IMR-90 (cell line): ENCODE measurements at regions not wholly inside any gene's neighbourhood (a gene's known extent, or its start where the extent isn't known, plus 50 kb on each side); places are given as distances from the start of the nearest gene placed in this dataset.

Experiments
- ATAC-seq: fragments of 200-7000 bp; cut with Tn5 transposase; 2 replicates; pipeline ENCODE4 v1.9.1; 2020; ENCODE audit warnings: low read depth, mild to moderate bottlenecking, moderate library complexity
- BruUV-seq: library from RNA; stranded (reverse); fragments of 400-500 nt; replicated peaks from 2 replicates; lab custom pipeline; 2021; lab: Mats Ljungman, UMichigan
- CTCF ChIA-PET: fragments of 300-600 bp; formaldehyde crosslinking; extraction: SDS; loops from one replicate; lab custom pipeline; 2021; ENCODE audit warnings: antibody characterized with exemption; lab: Yijun Ruan, JAX
- POLR2A ChIA-PET: fragments of 300-600 bp; sonication (Branson Sonifier 250); formaldehyde crosslinking; loops from one replicate; lab custom pipeline; 2022; ENCODE audit warnings: antibody characterized with exemption; ENCODE audit not compliant: unreplicated experiment; lab: Charles Lee
- DNase-seq: peaks from one replicate; pipeline ENCODE4 v3.0.0; 2013
- H2AFZ ChIP-seq: replicated peaks from 2 replicates; pipeline ENCODE3; 2013; ENCODE audit warnings: low read length, mild to moderate bottlenecking; ENCODE audit not compliant: poor library complexity
- H2AK5ac ChIP-seq: 2 replicates; pipeline ENCODE4 v1.6.1; 2013; ENCODE audit warnings: low read depth, low read length, inconsistent platforms
- H2AK9ac ChIP-seq: replicated peaks from 2 replicates; pipeline ENCODE3; 2013; ENCODE audit warnings: mild to moderate bottlenecking, low read depth, low read length, moderate library complexity; ENCODE audit not compliant: poor library complexity
- H2BK120ac ChIP-seq: 2 replicates; pipeline ENCODE4 v1.6.1; 2013; ENCODE audit warnings: low read depth, low read length, inconsistent platforms
- H2BK15ac ChIP-seq: 3 replicates; pipeline ENCODE4 v1.6.1; 2013; ENCODE audit warnings: low read depth, low read length, inconsistent platforms
- H2BK20ac ChIP-seq: 2 replicates; pipeline ENCODE4 v1.6.1; 2013; ENCODE audit warnings: low read depth, mild to moderate bottlenecking, inconsistent platforms, low read length, moderate library complexity
- H2BK5ac ChIP-seq: 2 replicates; pipeline ENCODE4 v1.6.1; 2013; ENCODE audit warnings: mild to moderate bottlenecking, low read depth, low read length, inconsistent platforms; ENCODE audit not compliant: poor library complexity, severe bottlenecking
- H3K14ac ChIP-seq: replicated peaks from 2 replicates; pipeline ENCODE4 v1.6.1; 2013; ENCODE audit warnings: low read depth, low read length, inconsistent platforms
- H3K18ac ChIP-seq: 2 replicates; pipeline ENCODE4 v1.6.1; 2013; ENCODE audit warnings: low read depth, low read length, control low read depth
- H3K23ac ChIP-seq: 2 replicates; pipeline ENCODE4 v1.6.1; 2013; ENCODE audit warnings: low read depth, low read length, inconsistent platforms
- H3K27ac ChIP-seq: 2 replicates; pipeline ENCODE4 v1.5.1; 2013; ENCODE audit warnings: mild to moderate bottlenecking, control low read depth, low read length; ENCODE audit not compliant: insufficient read depth
- H3K27me3 ChIP-seq: 2 replicates; pipeline ENCODE4 v1.6.1; 2013; ENCODE audit warnings: low read length; ENCODE audit not compliant: control insufficient read depth, insufficient read depth
- H3K36me3 ChIP-seq: 2 replicates; pipeline ENCODE4 v1.6.1; 2013; ENCODE audit warnings: low read length, mixed read lengths; ENCODE audit not compliant: control insufficient read depth, insufficient read depth
- H3K4ac ChIP-seq: 2 replicates; pipeline ENCODE4 v1.6.1; 2013; ENCODE audit warnings: low read depth, low read length, inconsistent platforms
- H3K4me1 ChIP-seq: 2 replicates; pipeline ENCODE4 v1.6.1; 2013; ENCODE audit warnings: low read length, mixed read lengths; ENCODE audit not compliant: control insufficient read depth, insufficient read depth
- H3K4me2 ChIP-seq: 2 replicates; pipeline ENCODE4 v1.6.1; 2013; ENCODE audit warnings: low read depth, mild to moderate bottlenecking, control low read depth, low read length, moderate library complexity
- H3K4me3 ChIP-seq: 2 replicates; pipeline ENCODE4 v1.5.1; 2013; ENCODE audit warnings: low read depth, mild to moderate bottlenecking, control low read depth, low read length, moderate library complexity; ENCODE audit not compliant: insufficient read depth
- H3K56ac ChIP-seq: 2 replicates; pipeline ENCODE4 v1.6.1; 2013; ENCODE audit warnings: low read length, inconsistent platforms; ENCODE audit not compliant: insufficient read depth; ENCODE audit errors: extremely low read depth
- H3K79me1 ChIP-seq, 2 experiments: 2 replicates each; pipeline ENCODE4 v1.6.1; 2013; ENCODE audit warnings: low read length in 2 of 2, inconsistent platforms in 1 of 2, low read depth in 1 of 2
- H3K9ac ChIP-seq: 2 replicates; pipeline ENCODE4 v1.6.1; 2013; ENCODE audit warnings: low read depth, low read length, control low read depth
- H3K9me1 ChIP-seq: 2 replicates; pipeline ENCODE4 v1.6.1; 2013; ENCODE audit warnings: low read length, inconsistent platforms; ENCODE audit not compliant: insufficient read depth
- H3K9me3 ChIP-seq: 2 replicates; pipeline ENCODE4 v1.6.1; 2013; ENCODE audit warnings: low read length; ENCODE audit not compliant: control insufficient read depth, insufficient read depth
- H4K20me1 ChIP-seq: 2 replicates; pipeline ENCODE4 v1.6.1; 2013; ENCODE audit warnings: low read length, inconsistent platforms; ENCODE audit not compliant: insufficient read depth
- H4K5ac ChIP-seq: 2 replicates; pipeline ENCODE4 v1.6.1; 2013; ENCODE audit warnings: mild to moderate bottlenecking, low read depth, low read length, control low read depth
- H4K8ac ChIP-seq, 2 experiments: 2 replicates each; pipeline ENCODE4 v1.6.1; 2013; ENCODE audit warnings: low read depth in 2 of 2, low read length in 2 of 2, control low read depth in 1 of 2, inconsistent platforms in 1 of 2
- H4K91ac ChIP-seq: 2 replicates; pipeline ENCODE4 v1.6.1; 2013; ENCODE audit warnings: low read depth, low read length, inconsistent platforms; ENCODE audit not compliant: insufficient read depth
- BHLHE40 ChIP-seq: fragments of 150-350 bp; IDR thresholded peaks from 2 replicates; pipeline ENCODE4 v1.6.1; 2016; ENCODE audit warnings: mild to moderate bottlenecking, low read depth, low read length
- FOS ChIP-seq: fragments of 150-350 bp; IDR thresholded peaks from 2 replicates; pipeline ENCODE4 v1.6.1; 2016; ENCODE audit warnings: low read depth, low read length
- MAFK ChIP-seq: IDR thresholded peaks from 2 replicates; pipeline ENCODE4 v1.6.1; 2012; ENCODE audit warnings: low read depth, low read length, improper control_type of control experiment
- MAZ ChIP-seq: IDR thresholded peaks from 2 replicates; pipeline ENCODE4 v1.6.1; 2012; ENCODE audit warnings: low read depth, mild to moderate bottlenecking, low read length, improper control_type of control experiment, moderate library complexity, borderline replicate concordance
- NFE2L2 ChIP-seq: fragments of 150-350 bp; IDR thresholded peaks from 2 replicates; pipeline ENCODE4 v1.6.1; 2016; ENCODE audit warnings: low read depth, mild to moderate bottlenecking, low read length
- POLR2A ChIP-seq: IDR thresholded peaks from 2 replicates; pipeline ENCODE4 v1.6.1; 2012; ENCODE audit warnings: mild to moderate bottlenecking, low read depth, low read length
- RAD21 ChIP-seq: IDR thresholded peaks from 2 replicates; pipeline ENCODE4 v1.6.1; 2012; ENCODE audit warnings: low read length, improper control_type of control experiment
- RCOR1 ChIP-seq: IDR thresholded peaks from 2 replicates; pipeline ENCODE4 v1.6.1; 2012; ENCODE audit warnings: mild to moderate bottlenecking, low read length, improper control_type of control experiment; ENCODE audit not compliant: insufficient replicate concordance
- RFX5 ChIP-seq: IDR thresholded peaks from 2 replicates; pipeline ENCODE4 v1.8.0; 2012; ENCODE audit warnings: low read depth, mild to moderate bottlenecking, low read length, moderate library complexity
- SMC3 ChIP-seq: fragments of 150-350 bp; IDR thresholded peaks from 2 replicates; pipeline ENCODE4 v1.6.1; 2016; ENCODE audit warnings: low read depth, mild to moderate bottlenecking, antibody characterized with exemption, low read length, moderate library complexity
- WGBS, 2 experiments: methylation state at CpG; one replicate each; pipeline versions ENCODE4 v1.1.5 to v1.1.7; 2013; ENCODE audit warnings: missing lambda C conversion rate in 2 of 2; ENCODE audit not compliant: insufficient read length in 1 of 2; ENCODE audit errors: extremely low coverage in 2 of 2; 5-methylcytosine and 5-hydroxymethylcytosine counted together
- dilution Hi-C: fragments of 300-500 bp; cut with HindIII; formaldehyde crosslinking; loops from one replicate; pipeline ENCODE4 v1.14.3; 2018; ENCODE audit warnings: low sequenced_read_pairs; ENCODE audit not compliant: unreplicated experiment
- in situ Hi-C: fragments of 300-500 bp; cut with MboI; formaldehyde crosslinking; loops from 3 replicates; pipeline ENCODE4 v1.14.3; 2019; ENCODE audit warnings: low sequenced_read_pairs, inconsistent platforms, mixed read lengths
- intact Hi-C: fragments of 100-400 bp; cut with micrococcal nuclease; formaldehyde crosslinking; loops from 2 replicates; pipeline ENCODE4 v1.10.0; 2022
- TF ChIP-seq, protein P1 (sequence below): conservative IDR thresholded peaks from 2 replicates; pipeline ENCODE4 v1.5.1; 2012; ENCODE audit warnings: mild to moderate bottlenecking, low read depth, low read length, improper control_type of control experiment
- TF ChIP-seq, protein P2 (sequence below): fragments of 150-350 bp; IDR thresholded peaks from 2 replicates; pipeline ENCODE4 v1.6.1; 2017; ENCODE audit warnings: mild to moderate bottlenecking, antibody characterized with exemption, low read length, low read depth
- TF ChIP-seq, protein P3 (sequence below): fragments of 150-350 bp; IDR thresholded peaks from 2 replicates; pipeline ENCODE4 v1.6.1; 2016; ENCODE audit warnings: low read depth, mild to moderate bottlenecking, low read length, moderate library complexity, borderline replicate concordance

DNA sequence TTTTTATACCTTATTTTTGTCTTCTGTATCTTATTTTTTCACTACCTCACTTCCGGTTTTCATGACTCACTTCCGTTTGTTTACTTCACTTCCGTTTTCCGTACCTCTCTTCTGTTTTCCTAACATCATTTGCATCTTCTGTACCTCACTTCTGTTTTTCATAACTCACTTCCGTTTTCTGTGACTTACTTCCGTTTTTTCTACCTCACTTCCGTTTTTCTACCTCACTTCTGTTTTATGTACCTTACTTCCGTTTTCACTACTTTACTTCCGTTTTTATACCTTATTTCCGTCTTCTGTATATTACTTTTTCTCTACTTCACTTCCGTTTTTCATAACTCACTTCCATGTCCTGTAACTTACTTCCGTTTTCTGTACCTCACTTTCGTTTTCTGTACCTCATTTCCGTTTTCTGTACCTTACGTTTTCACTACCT is 492.5 kb upstream of the AKR1E2 start:
- 97 to 99% methylated on average over 9 to 15 of the region's 15 CpGs for WGBS, 2 experiments
- Histone ChIP-seq H3K9ac (no peak overlapping the region), H2AK9ac (no peak overlapping the region), H3K9me1 (no peaks in the 10 kb centered on the region), H2BK15ac (no peak overlapping the region), H3K4me3 (no peak overlapping the region), H3K27ac (no peak overlapping the region), H2BK20ac (no peak overlapping the region), H3K27me3 (no peaks in the 10 kb centered on the region), H3K4me2 (no peak overlapping the region), H4K20me1 (no peaks in the 10 kb centered on the region), H3K4ac (no peak overlapping the region), H3K14ac (no peak overlapping the region), H4K91ac (no peak overlapping the region), H3K36me3 (no peaks in the 10 kb centered on the region), H2BK5ac (no peak overlapping the region), H3K56ac (no peak overlapping the region), H2AK5ac (no peak overlapping the region), H3K79me1 (no peaks in the 10 kb centered on the region), H2BK120ac (no peak overlapping the region), H2AFZ (no peak overlapping the region), H4K8ac (no peak overlapping the region), H3K18ac (no peak overlapping the region), H3K23ac (no peak overlapping the region), H3K4me1 (peaks cover 2% of the 10 kb centered on the region; the same call in 1 of the 2 replicates), H4K5ac (no peak overlapping the region), H3K9me3 (no peaks in the 10 kb centered on the region)
- dilution Hi-C loops (no loop called here), intact Hi-C loops (no loop called here), in situ Hi-C loops (no loop called here)
- TF ChIP-seq, protein P1, sequence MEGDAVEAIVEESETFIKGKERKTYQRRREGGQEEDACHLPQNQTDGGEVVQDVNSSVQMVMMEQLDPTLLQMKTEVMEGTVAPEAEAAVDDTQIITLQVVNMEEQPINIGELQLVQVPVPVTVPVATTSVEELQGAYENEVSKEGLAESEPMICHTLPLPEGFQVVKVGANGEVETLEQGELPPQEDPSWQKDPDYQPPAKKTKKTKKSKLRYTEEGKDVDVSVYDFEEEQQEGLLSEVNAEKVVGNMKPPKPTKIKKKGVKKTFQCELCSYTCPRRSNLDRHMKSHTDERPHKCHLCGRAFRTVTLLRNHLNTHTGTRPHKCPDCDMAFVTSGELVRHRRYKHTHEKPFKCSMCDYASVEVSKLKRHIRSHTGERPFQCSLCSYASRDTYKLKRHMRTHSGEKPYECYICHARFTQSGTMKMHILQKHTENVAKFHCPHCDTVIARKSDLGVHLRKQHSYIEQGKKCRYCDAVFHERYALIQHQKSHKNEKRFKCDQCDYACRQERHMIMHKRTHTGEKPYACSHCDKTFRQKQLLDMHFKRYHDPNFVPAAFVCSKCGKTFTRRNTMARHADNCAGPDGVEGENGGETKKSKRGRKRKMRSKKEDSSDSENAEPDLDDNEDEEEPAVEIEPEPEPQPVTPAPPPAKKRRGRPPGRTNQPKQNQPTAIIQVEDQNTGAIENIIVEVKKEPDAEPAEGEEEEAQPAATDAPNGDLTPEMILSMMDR, result no peak
- TF ChIP-seq RCOR1 (no peak), POLR2A (no peak), NFE2L2 (no peak), BHLHE40 (no peak), RAD21 (no peak), MAFK (no peak), MAZ (no peak), RFX5 (no peak), SMC3 (no peak), FOS (no peak)
- TF ChIP-seq, protein P2, sequence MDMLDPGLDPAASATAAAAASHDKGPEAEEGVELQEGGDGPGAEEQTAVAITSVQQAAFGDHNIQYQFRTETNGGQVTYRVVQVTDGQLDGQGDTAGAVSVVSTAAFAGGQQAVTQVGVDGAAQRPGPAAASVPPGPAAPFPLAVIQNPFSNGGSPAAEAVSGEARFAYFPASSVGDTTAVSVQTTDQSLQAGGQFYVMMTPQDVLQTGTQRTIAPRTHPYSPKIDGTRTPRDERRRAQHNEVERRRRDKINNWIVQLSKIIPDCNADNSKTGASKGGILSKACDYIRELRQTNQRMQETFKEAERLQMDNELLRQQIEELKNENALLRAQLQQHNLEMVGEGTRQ, result no peak
- TF ChIP-seq, protein P3, sequence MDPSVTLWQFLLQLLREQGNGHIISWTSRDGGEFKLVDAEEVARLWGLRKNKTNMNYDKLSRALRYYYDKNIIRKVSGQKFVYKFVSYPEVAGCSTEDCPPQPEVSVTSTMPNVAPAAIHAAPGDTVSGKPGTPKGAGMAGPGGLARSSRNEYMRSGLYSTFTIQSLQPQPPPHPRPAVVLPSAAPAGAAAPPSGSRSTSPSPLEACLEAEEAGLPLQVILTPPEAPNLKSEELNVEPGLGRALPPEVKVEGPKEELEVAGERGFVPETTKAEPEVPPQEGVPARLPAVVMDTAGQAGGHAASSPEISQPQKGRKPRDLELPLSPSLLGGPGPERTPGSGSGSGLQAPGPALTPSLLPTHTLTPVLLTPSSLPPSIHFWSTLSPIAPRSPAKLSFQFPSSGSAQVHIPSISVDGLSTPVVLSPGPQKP, result no peak
- DNase-seq, result no peak
- no TSS peak for BruUV-seq
- ATAC-seq, result no peak
- ChIA-PET CTCF (no interaction called here), POLR2A (no interaction called here)
